ENCODE measurements at regions not wholly inside any gene's neighbourhood (a gene's known extent, or its start where the extent isn't known, plus 50 kb on each side); places are given as distances from the start of the nearest gene placed in this dataset.

GRCh38 chr3:28155631-28156030 lies 85.8 kb upstream of the CMC1 start:
- TF ChIP-seq CTCF (conservative IDR thresholded peaks at IDR 0.05; ENCODE audit: low read depth, low read length) (no peak), EZH2 (IDR thresholded peaks at IDR 0.05; ENCODE audit: low read length, unreplicated experiment) (no peak)

Data from PC-3 (cell line).